Panc1 (cell line): ENCODE measurements at regions not wholly inside any gene's neighbourhood (a gene's known extent, or its start where the extent isn't known, plus 50 kb on each side); places are given as distances from the start of the nearest gene placed in this dataset.

Experiments used
- ATAC-seq: fragments of 200-7000 bp; cut with Tn5 transposase; 2 replicates; pipeline ENCODE4 v1.9.1; 2020; ENCODE audit warnings: mild to moderate bottlenecking, moderate library complexity
- BruUV-seq: library from RNA; stranded (reverse); fragments of 400-500 nt; replicated peaks from 2 replicates; lab custom pipeline; 2021; lab: Mats Ljungman, UMichigan
- CTCF ChIA-PET: fragments of 300-600 bp; sonication (Branson Sonifier 250); formaldehyde crosslinking; loops from one replicate; lab custom pipeline; 2022; ENCODE audit warnings: antibody characterized with exemption; lab: Charles Lee
- POLR2A ChIA-PET: fragments of 300-600 bp; sonication (Branson Sonifier 250); formaldehyde crosslinking; loops from one replicate; lab custom pipeline; 2022; ENCODE audit warnings: antibody characterized with exemption; lab: Charles Lee
- DNase-seq: peaks from one replicate; pipeline ENCODE4 v3.0.0-alpha.2; 2010; ENCODE audit warnings: low read depth, low spot score
- H3K27ac ChIP-seq: 2 replicates; pipeline ENCODE4 v1.5.1; 2011; ENCODE audit warnings: mild to moderate bottlenecking, low read length, inconsistent platforms
- H3K27me3 ChIP-seq: fragments of 200-500 bp; sonication (Bioruptor generic); 2 replicates; pipeline ENCODE4 v1.6.0; 2014; ENCODE audit warnings: low read length, inconsistent platforms; ENCODE audit not compliant: control insufficient read depth, insufficient read depth
- H3K36me3 ChIP-seq: fragments of 200-500 bp; sonication (Bioruptor generic); 2 replicates; pipeline ENCODE4 v1.5.1; 2014; ENCODE audit warnings: inconsistent platforms, mild to moderate bottlenecking, low read length, moderate library complexity; ENCODE audit not compliant: control insufficient read depth, insufficient read depth
- H3K4me1 ChIP-seq: 2 replicates; pipeline ENCODE4 v1.5.1; 2011; ENCODE audit warnings: inconsistent platforms, mild to moderate bottlenecking, low read length, moderate library complexity; ENCODE audit not compliant: control insufficient read depth, insufficient read depth
- H3K4me3 ChIP-seq, 2 experiments: 2 replicates each; pipeline ENCODE4 v1.5.1; 2011 to 2012; ENCODE audit warnings: low read depth in 2 of 2, low read length in 2 of 2, mild to moderate bottlenecking in 2 of 2, inconsistent platforms in 1 of 2, moderate library complexity in 1 of 2
- H3K9me3 ChIP-seq: fragments of 200-500 bp; sonication (Bioruptor generic); 2 replicates; pipeline ENCODE4 v1.5.1; 2014; ENCODE audit warnings: low read depth, mild to moderate bottlenecking, inconsistent platforms, low read length, moderate library complexity; ENCODE audit not compliant: control insufficient read depth, insufficient read depth
- CTCF ChIP-seq: fragments of 450-650 bp; IDR thresholded peaks from 2 replicates; pipeline ENCODE4 v1.5.1; 2017; ENCODE audit warnings: mild to moderate bottlenecking
- POLR2AphosphoS5 ChIP-seq: IDR thresholded peaks from 2 replicates; pipeline ENCODE4 v1.6.1; 2012; ENCODE audit warnings: mild to moderate bottlenecking, low read depth, low read length, moderate library complexity
- REST ChIP-seq, 2 experiments: IDR thresholded peaks; 2 replicates each; pipeline ENCODE4 v1.6.1; 2011 to 2012; ENCODE audit warnings: low read depth in 2 of 2, control low read depth in 1 of 2, low read length in 1 of 2, mild to moderate bottlenecking in 1 of 2, moderate library complexity in 1 of 2; ENCODE audit not compliant: insufficient read depth in 1 of 2
- SIN3A ChIP-seq: IDR thresholded peaks from 2 replicates; pipeline ENCODE4 v1.6.1; 2012; ENCODE audit warnings: low read depth, mild to moderate bottlenecking, low read length, moderate library complexity, borderline replicate concordance; ENCODE audit not compliant: insufficient read depth
- TCF7L2 ChIP-seq: IDR thresholded peaks from 2 replicates; pipeline ENCODE4 v1.6.1; 2011; ENCODE audit warnings: mild to moderate bottlenecking, low read depth, low read length, inconsistent platforms
- in situ Hi-C: cut with HindIII; loops from 2 replicates; pipeline ENCODE4 v1.10.0; 2016; ENCODE audit warnings: low sequenced_read_pairs, low pct_unique_long_range_greater_than_20kb
- intact Hi-C: fragments of 100-400 bp; cut with micrococcal nuclease; formaldehyde crosslinking; loops from one replicate; pipeline ENCODE4 v1.10.0; 2022; ENCODE audit not compliant: unreplicated experiment

DNA sequence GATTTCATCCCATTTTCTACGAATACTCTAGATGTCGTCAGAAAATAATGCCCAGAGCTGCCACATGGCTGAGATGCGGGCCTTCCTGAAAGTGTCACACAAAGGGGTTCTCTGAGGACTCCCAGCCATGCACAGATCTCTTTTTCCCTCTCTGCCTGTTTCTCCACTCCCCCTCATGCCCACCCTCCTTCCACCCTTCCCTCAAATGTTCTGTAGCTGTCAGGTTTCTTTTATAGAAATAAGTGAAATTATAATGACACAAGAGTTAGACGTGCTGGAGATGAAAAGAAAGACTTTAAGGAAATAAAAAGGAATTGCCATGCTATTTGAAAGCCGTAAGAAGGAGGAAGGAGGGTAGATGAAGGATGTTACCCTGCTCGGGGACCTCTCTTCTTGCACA, 819.3 kb upstream of the CELF2 start:
- no peak for DNase-seq
- CTCF ChIA-PET: no interaction called here

GRCh38 chr10:10204415-10204814, 813.3 kb upstream of the CELF2 start:
- DNase-seq: no peak
- TF ChIP-seq REST (IDR thresholded peaks at IDR 0.05; ENCODE audit: insufficient read depth in 1 of 2, low read depth in 2 of 2, low read length in 1 of 2) (no peak), CTCF (no peak), POLR2AphosphoS5 (no peak), TCF7L2 (no peak), SIN3A (no peak)
- H3K4me3 ChIP-seq: no peak overlapping the region
- H3K27me3 ChIP-seq: no peaks in the 10 kb centered on the region
- no peaks in the 10 kb centered on the region for H3K36me3 ChIP-seq
- intact Hi-C loops (no loop called here), in situ Hi-C loops (no loop called here)
- H3K9me3 ChIP-seq: no peaks in the 10 kb centered on the region
- H3K27ac ChIP-seq: no peak overlapping the region
- POLR2A ChIA-PET: no interaction called here
- no peaks in the 10 kb centered on the region for H3K4me1 ChIP-seq
- no peak for ATAC-seq
- BruUV-seq: no TSS peak
- CTCF ChIA-PET: no interaction called here

More for the DNA sequence above, 819.3 kb upstream of the CELF2 start:
- no TSS peak for BruUV-seq
- H3K36me3 ChIP-seq: no peaks in the 10 kb centered on the region
- POLR2A ChIA-PET: no interaction called here
- H3K4me3 ChIP-seq: no peak overlapping the region
- H3K27me3 ChIP-seq: no peaks in the 10 kb centered on the region
- no peak overlapping the region for H3K27ac ChIP-seq
- no peaks in the 10 kb centered on the region for H3K9me3 ChIP-seq
- ATAC-seq: no peak
- intact Hi-C loops: no loop called here
- TF ChIP-seq TCF7L2 (no peak), CTCF (no peak), SIN3A (no peak), REST (IDR thresholded peaks at IDR 0.05; ENCODE audit: insufficient read depth in 1 of 2, low read depth in 2 of 2, low read length in 1 of 2) (no peak), POLR2AphosphoS5 (no peak)
- in situ Hi-C loops: no loop called here
- no peaks in the 10 kb centered on the region for H3K4me1 ChIP-seq
